Astrocyte (in vitro differentiated cells and primary cell): ENCODE measurements at regions not wholly inside any gene's neighbourhood (a gene's known extent, or its start where the extent isn't known, plus 50 kb on each side); places are given as distances from the start of the nearest gene placed in this dataset.

Experiments used
- EZH2 ChIP-seq: IDR thresholded peaks from 2 replicates; pipeline ENCODE4 v1.6.1; 2012; ENCODE audit warnings: mild to moderate bottlenecking, low read length, inconsistent platforms; ENCODE audit not compliant: insufficient read depth
- TF ChIP-seq, protein P1 (sequence below): IDR thresholded peaks from 2 replicates; pipeline ENCODE4 v1.5.1; 2011; ENCODE audit warnings: low read depth, mild to moderate bottlenecking, inconsistent platforms, low read length, moderate library complexity; ENCODE audit not compliant: insufficient read depth

DNA sequence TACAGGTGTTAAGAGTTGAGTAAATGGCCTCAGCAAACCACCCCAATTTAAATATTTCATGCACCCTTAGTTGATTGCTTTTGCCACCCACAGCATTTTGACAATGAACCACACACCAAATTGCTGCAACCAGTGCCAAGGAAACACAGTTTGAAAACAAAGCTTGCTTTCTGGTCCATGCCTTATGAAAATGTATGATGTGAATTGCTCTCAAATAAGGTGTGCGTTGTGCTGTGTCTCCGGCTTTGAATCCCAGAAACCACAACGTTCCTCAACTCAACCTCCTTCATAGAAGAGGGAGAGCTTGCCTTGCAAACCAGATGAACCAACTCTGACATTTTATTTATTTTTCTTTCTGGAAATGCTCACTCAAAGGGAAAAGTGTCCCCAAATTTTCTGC, 762.7 kb downstream of the TLE1 start:
- TF ChIP-seq, protein P1, sequence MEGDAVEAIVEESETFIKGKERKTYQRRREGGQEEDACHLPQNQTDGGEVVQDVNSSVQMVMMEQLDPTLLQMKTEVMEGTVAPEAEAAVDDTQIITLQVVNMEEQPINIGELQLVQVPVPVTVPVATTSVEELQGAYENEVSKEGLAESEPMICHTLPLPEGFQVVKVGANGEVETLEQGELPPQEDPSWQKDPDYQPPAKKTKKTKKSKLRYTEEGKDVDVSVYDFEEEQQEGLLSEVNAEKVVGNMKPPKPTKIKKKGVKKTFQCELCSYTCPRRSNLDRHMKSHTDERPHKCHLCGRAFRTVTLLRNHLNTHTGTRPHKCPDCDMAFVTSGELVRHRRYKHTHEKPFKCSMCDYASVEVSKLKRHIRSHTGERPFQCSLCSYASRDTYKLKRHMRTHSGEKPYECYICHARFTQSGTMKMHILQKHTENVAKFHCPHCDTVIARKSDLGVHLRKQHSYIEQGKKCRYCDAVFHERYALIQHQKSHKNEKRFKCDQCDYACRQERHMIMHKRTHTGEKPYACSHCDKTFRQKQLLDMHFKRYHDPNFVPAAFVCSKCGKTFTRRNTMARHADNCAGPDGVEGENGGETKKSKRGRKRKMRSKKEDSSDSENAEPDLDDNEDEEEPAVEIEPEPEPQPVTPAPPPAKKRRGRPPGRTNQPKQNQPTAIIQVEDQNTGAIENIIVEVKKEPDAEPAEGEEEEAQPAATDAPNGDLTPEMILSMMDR, result no peak
- TF ChIP-seq EZH2, result no peak
